Gastroesophageal sphincter (tissue), 4 donors: ENCODE measurements at regions not wholly inside any gene's neighbourhood (a gene's known extent, or its start where the extent isn't known, plus 50 kb on each side); places are given as distances from the start of the nearest gene placed in this dataset.

Source experiments
- ATAC-seq: fragments of 150-250 bp; one replicate; pipeline ENCODE4 v1.9.1; 2016; ENCODE audit warnings: mild to moderate bottlenecking, moderate library complexity
- H3K27ac ChIP-seq, 4 donors: fragments of 200-600 bp; sonication (generic) in 3 of 4; 1 replicate in 3 of 4; 2 replicates in 1 of 4; pipeline ENCODE4 v1.5.1; 2016 to 2019
- H3K27me3 ChIP-seq: fragments of 200-600 bp; sonication (generic); one replicate; pipeline ENCODE4 v1.5.1; 2019
- H3K36me3 ChIP-seq, 2 donors: fragments of 200-600 bp; sonication (generic); one replicate each; pipeline ENCODE4 v1.5.1; 2019; ENCODE audit warnings: control low read depth in 1 of 2
- H3K4me1 ChIP-seq, 3 donors: fragments of 200-600 bp; sonication (generic); 1 replicate in 2 of 3; 2 replicates in 1 of 3; pipeline ENCODE4 v1.5.1; 2016 to 2019; ENCODE audit warnings: control low read depth in 2 of 3
- H3K4me3 ChIP-seq, 2 donors: fragments of 200-600 bp; sonication (generic); one replicate each; pipeline ENCODE4 v1.5.1; 2019; ENCODE audit warnings: mild to moderate bottlenecking in 1 of 2, moderate library complexity in 1 of 2
- H3K9me3 ChIP-seq, 3 donors: fragments of 200-600 bp; sonication (generic); one replicate each; pipeline ENCODE4 v1.5.1; 2017 to 2019; ENCODE audit warnings: control low read depth in 2 of 3
- EP300 ChIP-seq: sonication (generic); formaldehyde crosslinking; IDR thresholded peaks from one replicate; pipeline ENCODE4 v1.6.1; 2017; ENCODE audit warnings: antibody characterized with exemption, mild to moderate bottlenecking
- POLR2A ChIP-seq, 2 donors: fragments of 450-650 bp; IDR thresholded peaks; one replicate each; pipeline ENCODE4 v1.6.1; 2017; ENCODE audit warnings: antibody characterized with exemption in 2 of 2, mild to moderate bottlenecking in 2 of 2, moderate library complexity in 1 of 2
- POLR2AphosphoS5 ChIP-seq: sonication (generic); formaldehyde crosslinking; IDR thresholded peaks from one replicate; pipeline ENCODE4 v1.6.1; 2017; ENCODE audit warnings: antibody characterized with exemption
- WGBS, 2 donors: methylation state at CpG; one replicate each; pipeline ENCODE4 v1.1.5; 2018; ENCODE audit warnings: low coverage in 1 of 2; 5-methylcytosine and 5-hydroxymethylcytosine counted together
- TF ChIP-seq, protein P1 (sequence below), 4 experiments: fragments of 200-600 bp in 2 of 4; fragments of 450-650 bp in 2 of 4; sonication (generic) in 1 of 4; IDR thresholded peaks; one replicate each; pipeline ENCODE4 v1.5.1; 2017 to 2019; ENCODE audit warnings: antibody characterized with exemption in 4 of 4, mild to moderate bottlenecking in 2 of 4, moderate library complexity in 2 of 4

GRCh38 chr7:109545686-109546085 lies 976.0 kb downstream of the DNAJB9 start:
- Histone ChIP-seq H3K27me3 (no peaks in the 10 kb centered on the region), H3K27ac (no peak overlapping the region), H3K4me3 (no peak overlapping the region), H3K4me1 (no peaks in the 10 kb centered on the region), H3K36me3 (no peaks in the 10 kb centered on the region), H3K9me3 (no peaks in the 10 kb centered on the region)
- ATAC-seq = no peak
- TF ChIP-seq, protein P1, sequence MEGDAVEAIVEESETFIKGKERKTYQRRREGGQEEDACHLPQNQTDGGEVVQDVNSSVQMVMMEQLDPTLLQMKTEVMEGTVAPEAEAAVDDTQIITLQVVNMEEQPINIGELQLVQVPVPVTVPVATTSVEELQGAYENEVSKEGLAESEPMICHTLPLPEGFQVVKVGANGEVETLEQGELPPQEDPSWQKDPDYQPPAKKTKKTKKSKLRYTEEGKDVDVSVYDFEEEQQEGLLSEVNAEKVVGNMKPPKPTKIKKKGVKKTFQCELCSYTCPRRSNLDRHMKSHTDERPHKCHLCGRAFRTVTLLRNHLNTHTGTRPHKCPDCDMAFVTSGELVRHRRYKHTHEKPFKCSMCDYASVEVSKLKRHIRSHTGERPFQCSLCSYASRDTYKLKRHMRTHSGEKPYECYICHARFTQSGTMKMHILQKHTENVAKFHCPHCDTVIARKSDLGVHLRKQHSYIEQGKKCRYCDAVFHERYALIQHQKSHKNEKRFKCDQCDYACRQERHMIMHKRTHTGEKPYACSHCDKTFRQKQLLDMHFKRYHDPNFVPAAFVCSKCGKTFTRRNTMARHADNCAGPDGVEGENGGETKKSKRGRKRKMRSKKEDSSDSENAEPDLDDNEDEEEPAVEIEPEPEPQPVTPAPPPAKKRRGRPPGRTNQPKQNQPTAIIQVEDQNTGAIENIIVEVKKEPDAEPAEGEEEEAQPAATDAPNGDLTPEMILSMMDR (IDR thresholded peaks at IDR 0.05) = no peak
- TF ChIP-seq POLR2AphosphoS5 = no peak
- TF ChIP-seq EP300 = no peak
- no peak for TF ChIP-seq POLR2A (IDR thresholded peaks at IDR 0.05)
- WGBS, 2 donors = 33 to 62% methylated on average over 3 of the region's 3 CpGs

DNA sequence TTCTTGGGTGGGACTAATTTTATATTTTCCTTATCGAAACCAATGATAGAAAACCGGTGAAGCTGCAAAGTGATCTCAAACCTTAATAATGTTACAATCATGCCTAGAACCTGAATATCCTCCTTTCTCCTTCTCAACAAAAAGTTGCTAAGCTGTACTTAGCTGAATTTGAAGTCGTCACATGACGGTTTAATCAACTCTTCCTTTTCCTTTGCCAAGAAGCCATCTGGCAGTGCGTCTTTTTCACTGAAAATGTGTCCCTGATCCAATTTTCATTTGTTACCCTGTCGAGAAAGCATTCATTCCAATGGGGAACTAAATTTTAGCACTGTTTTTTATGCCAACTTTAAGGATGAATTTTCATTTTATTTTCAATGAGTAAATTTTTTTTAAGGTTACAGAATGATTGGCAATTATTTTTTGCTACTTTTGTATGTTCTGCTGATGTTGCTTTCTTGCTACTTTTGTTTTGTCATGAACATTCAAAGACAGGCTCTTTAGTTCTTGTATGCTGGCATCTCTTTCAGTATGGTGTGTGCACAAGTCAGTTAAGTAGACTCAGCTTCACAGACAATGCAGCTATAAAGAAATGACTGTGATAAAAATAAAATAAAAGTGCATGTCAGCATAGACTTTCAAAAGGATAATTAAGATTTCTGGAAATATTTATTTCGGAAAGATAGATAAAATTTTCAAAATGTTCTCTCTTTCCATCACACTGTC lies 980.0 kb downstream of the DNAJB9 start:
- H3K27me3 ChIP-seq = no peaks in the 10 kb centered on the region
- H3K9me3 ChIP-seq = peaks cover 0 to 8% (median 0%) of the 10 kb centered on the region in 3 donors
- H3K36me3 ChIP-seq = no peaks in the 10 kb centered on the region
- TF ChIP-seq POLR2A (IDR thresholded peaks at IDR 0.05) (no peak), POLR2AphosphoS5 (no peak), EP300 (no peak)
- TF ChIP-seq, protein P1 (IDR thresholded peaks at IDR 0.05) = no peak
- no peak for ATAC-seq
- WGBS, 2 donors = 18 to 35% methylated on average over 7 of the region's 7 CpGs
- no peak overlapping the region for H3K27ac ChIP-seq
- H3K4me1 ChIP-seq = no peaks in the 10 kb centered on the region
- no peak overlapping the region for H3K4me3 ChIP-seq

GRCh38 chr7:109552017-109552416 lies 982.3 kb downstream of the DNAJB9 start:
- Histone ChIP-seq H3K27ac (no peak overlapping the region), H3K27me3 (no peaks in the 10 kb centered on the region), H3K36me3 (no peaks in the 10 kb centered on the region), H3K9me3 (peaks cover 0 to 30% (median 0%) of the 10 kb centered on the region in 3 donors), H3K4me3 (no peak overlapping the region), H3K4me1 (no peaks in the 10 kb centered on the region)
- no peak for TF ChIP-seq POLR2AphosphoS5
- TF ChIP-seq, protein P1 (IDR thresholded peaks at IDR 0.05) = no peak
- no peak for TF ChIP-seq EP300
- TF ChIP-seq POLR2A (IDR thresholded peaks at IDR 0.05) = no peak
- ATAC-seq = no peak
- WGBS, 2 donors = 100% methylated on average over 1 of the region's 2 CpGs; no CpG with 5 or more reads in 1 of the 2 donors

GRCh38 chr7:109577265-109577664 lies 1007.6 kb downstream of the DNAJB9 start:
- Histone ChIP-seq H3K9me3 (no peaks in the 10 kb centered on the region), H3K4me3 (no peak overlapping the region), H3K27ac (no peak overlapping the region), H3K27me3 (no peaks in the 10 kb centered on the region), H3K36me3 (no peaks in the 10 kb centered on the region), H3K4me1 (no peaks in the 10 kb centered on the region)
- TF ChIP-seq, protein P1 (IDR thresholded peaks at IDR 0.05) = no peak
- TF ChIP-seq POLR2AphosphoS5 = no peak
- TF ChIP-seq POLR2A (IDR thresholded peaks at IDR 0.05) = no peak
- TF ChIP-seq EP300 = no peak
- ATAC-seq = no peak
- 64 to 78% methylated on average over 3 to 4 of the region's 4 CpGs for WGBS, 2 donors

DNA sequence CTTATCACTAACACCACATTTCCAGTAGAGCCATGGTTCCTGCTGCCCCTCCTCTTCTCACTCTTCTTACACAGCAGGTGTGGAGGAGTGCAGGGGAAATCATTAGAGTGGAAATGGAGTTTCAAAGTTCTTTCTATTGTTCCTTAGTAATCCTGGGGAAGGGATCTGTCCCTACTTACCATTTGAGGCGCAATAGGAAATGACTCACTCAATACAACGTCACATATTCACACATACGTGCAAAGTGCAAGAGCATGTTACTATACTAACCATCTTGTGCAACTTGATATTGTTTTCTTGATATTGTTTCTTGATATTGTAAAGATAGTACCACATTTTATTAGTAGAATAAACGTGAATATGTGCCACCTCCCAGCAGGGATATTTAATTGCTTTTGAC lies 1010.2 kb downstream of the DNAJB9 start:
- Histone ChIP-seq H3K4me1 (no peaks in the 10 kb centered on the region), H3K36me3 (no peaks in the 10 kb centered on the region), H3K4me3 (no peak overlapping the region), H3K27me3 (no peaks in the 10 kb centered on the region), H3K27ac (no peak overlapping the region), H3K9me3 (peaks cover 0 to 10% (median 0%) of the 10 kb centered on the region in 3 donors)
- TF ChIP-seq POLR2AphosphoS5 (no peak), POLR2A (IDR thresholded peaks at IDR 0.05) (no peak), EP300 (no peak)
- TF ChIP-seq, protein P1 (IDR thresholded peaks at IDR 0.05) = no peak
- ATAC-seq = no peak
- WGBS, 2 donors = 61 to 72% methylated on average over 4 of the region's 4 CpGs
